ENCODE measurements at regions not wholly inside any gene's neighbourhood (a gene's known extent, or its start where the extent isn't known, plus 50 kb on each side); places are given as distances from the start of the nearest gene placed in this dataset.

DNA sequence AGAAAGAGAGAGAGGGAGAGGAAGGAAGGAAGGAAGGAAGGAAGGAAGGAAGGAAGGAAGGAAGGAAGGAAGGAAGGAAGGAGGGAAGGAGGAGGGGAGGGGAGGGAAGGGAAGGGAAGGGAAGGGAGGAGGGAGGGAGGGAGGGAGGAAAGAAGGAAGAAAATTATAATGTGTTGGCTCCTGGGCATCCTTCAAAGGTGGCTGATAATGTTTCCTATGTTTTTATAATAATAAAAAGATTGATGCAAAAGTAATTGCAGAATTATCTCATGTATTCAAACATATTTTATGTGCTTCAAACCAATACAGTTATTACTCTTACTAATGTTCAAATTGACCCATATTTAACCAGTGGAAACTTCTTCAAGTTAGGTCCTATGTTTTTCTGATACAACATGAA lies 260.9 kb downstream of the LNPK start:
- TF ChIP-seq POLR2AphosphoS5 (IDR thresholded peaks at IDR 0.05; ENCODE audit: insufficient read depth, low read depth, low read length) (no peak), EZH2 (IDR thresholded peaks at IDR 0.05; ENCODE audit: borderline replicate concordance, low read depth, low read length, severe bottlenecking) (no peak), CTCF (IDR thresholded peaks at IDR 0.05; ENCODE audit: extremely low read depth in 1 of 2, insufficient read depth in 1 of 2, low read depth in 1 of 2, low read length in 2 of 2) (no peak), POLR2A (IDR thresholded peaks at IDR 0.05; ENCODE audit: low read depth, low read length) (no peak), MYC (IDR thresholded peaks at IDR 0.05; ENCODE audit: low read depth, low read length) (no peak), FOS (IDR thresholded peaks at IDR 0.05; ENCODE audit: borderline replicate concordance, insufficient read depth, low read length) (no peak), JUN (IDR thresholded peaks at IDR 0.05; ENCODE audit: borderline replicate concordance, insufficient read depth, insufficient read length, low read depth) (no peak)

Measured in endothelial cell of umbilical vein (primary cell).